ENCODE measurements at regions not wholly inside any gene's neighbourhood (a gene's known extent, or its start where the extent isn't known, plus 50 kb on each side); places are given as distances from the start of the nearest gene placed in this dataset.

DNA sequence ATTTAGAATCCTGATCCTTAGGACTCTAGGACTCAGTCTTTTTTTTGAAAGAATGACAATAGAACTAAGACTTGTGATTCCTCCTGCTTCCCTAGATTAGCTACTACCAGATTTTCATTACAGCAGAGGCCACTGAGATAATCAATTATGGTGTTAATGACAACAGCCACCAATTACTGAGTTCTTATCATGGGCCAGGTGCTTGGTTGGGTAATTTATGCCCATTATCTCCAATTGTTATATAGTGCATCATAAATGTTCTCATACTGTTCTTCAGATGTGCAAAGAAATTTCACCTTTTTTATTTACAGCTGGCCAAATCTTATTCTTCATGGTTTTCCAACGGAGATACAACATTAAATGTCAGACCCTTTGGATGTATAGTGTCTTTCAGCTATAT lies 162.9 kb upstream of the CMC1 start:
- no peak overlapping the region for H3K4me3 ChIP-seq (ENCODE audit: low read length)
- no peak for DNase-seq (ENCODE audit: low read depth)
- TF ChIP-seq, protein P1, sequence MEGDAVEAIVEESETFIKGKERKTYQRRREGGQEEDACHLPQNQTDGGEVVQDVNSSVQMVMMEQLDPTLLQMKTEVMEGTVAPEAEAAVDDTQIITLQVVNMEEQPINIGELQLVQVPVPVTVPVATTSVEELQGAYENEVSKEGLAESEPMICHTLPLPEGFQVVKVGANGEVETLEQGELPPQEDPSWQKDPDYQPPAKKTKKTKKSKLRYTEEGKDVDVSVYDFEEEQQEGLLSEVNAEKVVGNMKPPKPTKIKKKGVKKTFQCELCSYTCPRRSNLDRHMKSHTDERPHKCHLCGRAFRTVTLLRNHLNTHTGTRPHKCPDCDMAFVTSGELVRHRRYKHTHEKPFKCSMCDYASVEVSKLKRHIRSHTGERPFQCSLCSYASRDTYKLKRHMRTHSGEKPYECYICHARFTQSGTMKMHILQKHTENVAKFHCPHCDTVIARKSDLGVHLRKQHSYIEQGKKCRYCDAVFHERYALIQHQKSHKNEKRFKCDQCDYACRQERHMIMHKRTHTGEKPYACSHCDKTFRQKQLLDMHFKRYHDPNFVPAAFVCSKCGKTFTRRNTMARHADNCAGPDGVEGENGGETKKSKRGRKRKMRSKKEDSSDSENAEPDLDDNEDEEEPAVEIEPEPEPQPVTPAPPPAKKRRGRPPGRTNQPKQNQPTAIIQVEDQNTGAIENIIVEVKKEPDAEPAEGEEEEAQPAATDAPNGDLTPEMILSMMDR (conservative IDR thresholded peaks at IDR 0.05; ENCODE audit: low read depth, low read length): no peak

DNA sequence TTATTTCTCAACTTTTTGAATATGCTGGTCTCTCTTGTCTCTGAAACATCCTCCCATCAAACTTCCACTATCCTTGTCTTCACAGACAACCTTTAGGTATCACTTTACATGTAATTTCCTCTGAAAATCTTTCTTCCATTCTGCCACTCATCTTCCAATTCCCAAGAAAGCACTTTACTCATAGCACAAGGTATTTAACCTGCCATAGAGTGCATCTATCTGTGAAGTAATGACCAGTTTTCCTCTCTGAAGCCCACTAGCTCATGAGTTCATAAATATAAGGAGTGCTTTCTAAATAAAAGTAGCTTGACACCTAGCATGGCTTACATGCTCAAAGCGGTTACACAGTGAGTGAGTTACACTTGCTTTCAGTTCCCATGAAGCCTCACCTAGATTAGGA lies 160.7 kb upstream of the CMC1 start:
- no peak overlapping the region for H3K4me3 ChIP-seq (ENCODE audit: low read length)
- no peak for DNase-seq (ENCODE audit: low read depth)
- TF ChIP-seq, protein P1 (conservative IDR thresholded peaks at IDR 0.05; ENCODE audit: low read depth, low read length): no peak

DNA sequence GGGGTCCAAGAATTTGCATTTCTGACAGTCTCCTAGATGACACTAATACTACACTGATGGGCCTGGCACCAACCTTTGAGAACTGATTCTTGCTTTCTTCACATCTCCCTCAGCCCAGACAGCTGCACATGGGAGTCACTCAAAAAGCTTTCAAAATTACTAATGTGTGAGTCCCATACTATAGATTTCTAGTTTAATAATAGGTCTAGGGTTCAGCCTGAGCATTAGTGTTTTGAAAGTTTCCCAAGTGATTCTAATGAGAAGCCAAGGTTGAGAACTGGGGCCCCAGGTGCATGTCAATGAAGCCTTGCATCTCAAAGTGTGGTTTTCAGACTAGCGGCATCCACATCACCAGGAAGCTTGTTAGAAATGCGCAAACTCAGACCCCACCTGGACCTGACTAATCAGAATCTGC lies 159.9 kb upstream of the CMC1 start:
- DNase-seq (ENCODE audit: low read depth): no peak
- H3K4me3 ChIP-seq (ENCODE audit: low read length): no peak overlapping the region
- TF ChIP-seq, protein P1 (conservative IDR thresholded peaks at IDR 0.05; ENCODE audit: low read depth, low read length): no peak

DNA sequence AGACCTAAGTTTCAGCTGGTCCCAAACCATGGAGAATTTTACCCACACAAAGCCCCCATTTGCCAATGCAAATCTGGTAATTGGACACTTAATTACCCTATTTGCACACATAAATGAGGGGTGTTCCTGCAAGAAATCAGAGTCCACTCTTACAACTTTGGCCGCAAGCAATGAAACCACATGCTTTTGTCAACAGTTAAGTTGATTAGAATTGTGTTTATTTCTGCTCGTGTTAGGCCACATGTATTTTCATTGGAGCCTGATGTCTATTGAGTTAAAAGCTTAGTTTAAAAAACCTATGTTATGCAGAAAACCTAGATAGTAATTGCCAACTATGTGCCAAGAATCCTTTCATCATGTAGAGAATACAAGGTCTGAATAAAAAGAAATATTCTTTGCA lies 153.8 kb upstream of the CMC1 start:
- DNase-seq (ENCODE audit: low read depth): no peak

DNA sequence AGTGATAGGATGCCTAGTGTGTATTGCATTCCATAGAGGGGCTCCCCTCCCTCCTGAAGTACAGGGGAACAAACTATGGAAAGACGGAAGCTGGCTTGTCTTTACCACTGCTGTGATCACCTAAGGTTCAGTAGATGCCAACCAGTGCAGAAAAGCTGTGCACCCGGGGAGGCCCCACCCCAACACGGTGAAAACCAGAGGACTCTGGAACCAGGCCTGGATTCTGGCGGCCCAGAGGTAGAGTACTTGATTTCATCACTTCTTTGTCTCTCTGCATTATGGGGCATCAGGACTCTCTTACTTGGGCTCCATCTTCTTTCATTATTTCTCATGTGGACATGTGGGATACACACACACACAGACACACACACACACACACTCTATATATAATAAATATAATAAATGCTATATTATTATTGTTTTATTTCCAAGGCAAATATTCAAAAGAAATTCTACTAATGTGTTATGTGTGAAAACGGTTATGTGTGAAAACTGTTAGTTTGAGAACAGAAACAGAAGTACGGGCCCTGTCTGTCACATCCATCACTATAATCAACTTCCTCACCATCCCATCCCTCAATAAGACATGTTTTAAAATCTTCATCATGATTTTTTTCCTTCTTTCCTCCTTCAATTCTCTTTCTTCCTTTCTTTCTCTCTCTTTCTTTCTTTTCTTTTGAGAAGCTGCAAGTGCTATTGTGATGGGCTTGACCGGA lies 152.4 kb upstream of the CMC1 start:
- TF ChIP-seq, protein P1 (conservative IDR thresholded peaks at IDR 0.05; ENCODE audit: low read depth, low read length): no peak
- no peak for DNase-seq (ENCODE audit: low read depth)
- no peak overlapping the region for H3K4me3 ChIP-seq (ENCODE audit: low read length)

More for the DNA sequence above, 153.8 kb upstream of the CMC1 start:
- no peak overlapping the region for H3K4me3 ChIP-seq (ENCODE audit: low read length)
- TF ChIP-seq, protein P1 (conservative IDR thresholded peaks at IDR 0.05; ENCODE audit: low read depth, low read length): no peak

DNA sequence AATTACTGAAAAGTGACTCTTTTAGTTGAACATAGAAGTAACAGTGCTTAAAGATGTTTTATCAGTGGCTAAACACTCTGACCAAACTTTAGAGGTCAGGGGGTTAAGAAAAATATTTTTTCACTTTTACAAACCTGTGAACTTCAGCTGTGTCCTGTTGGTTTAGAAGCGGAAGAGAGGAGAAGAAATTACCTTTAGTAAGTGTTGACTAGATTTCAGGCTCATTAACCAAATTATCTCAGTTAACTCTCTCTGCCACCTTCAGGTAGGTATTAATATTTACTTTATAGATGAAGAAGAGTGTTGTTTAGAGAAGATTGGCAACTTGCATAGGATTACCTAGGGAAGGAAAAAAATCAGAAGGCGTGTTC lies 151.9 kb upstream of the CMC1 start:
- TF ChIP-seq, protein P1 (conservative IDR thresholded peaks at IDR 0.05; ENCODE audit: low read depth, low read length): no peak
- H3K4me3 ChIP-seq (ENCODE audit: low read length): no peak overlapping the region
- DNase-seq (ENCODE audit: low read depth): no peak

DNA sequence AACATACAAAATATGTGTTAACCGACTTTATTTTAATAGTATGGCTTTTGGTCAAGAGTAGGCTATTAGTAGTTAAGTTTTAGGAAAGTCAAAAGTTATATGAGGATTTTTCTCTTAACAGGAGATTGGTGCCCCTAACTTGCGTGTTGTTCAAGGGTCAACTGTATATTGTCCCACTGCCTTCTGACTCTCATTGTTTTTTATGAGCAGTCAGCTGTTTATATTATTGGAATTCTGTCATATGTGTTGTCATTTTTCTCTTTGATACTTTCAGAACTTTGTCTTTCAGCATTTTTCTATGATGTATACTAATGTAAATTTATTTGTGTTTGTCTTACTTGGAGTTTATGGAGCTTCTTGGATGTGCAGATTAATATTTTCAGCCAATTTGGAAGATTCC lies 142.1 kb upstream of the CMC1 start:
- TF ChIP-seq, protein P1 (conservative IDR thresholded peaks at IDR 0.05; ENCODE audit: low read depth, low read length): no peak
- DNase-seq (ENCODE audit: low read depth): no peak
- no peak overlapping the region for H3K4me3 ChIP-seq (ENCODE audit: low read length)
